Activated naive CD4-positive, alpha-beta T cell treated with anti-CD3 and anti-CD28 coated beads, Interleukin-2, amount 50 U/mL, for 16 hours (primary cell): ENCODE measurements at regions not wholly inside any gene's neighbourhood (a gene's known extent, or its start where the extent isn't known, plus 50 kb on each side); places are given as distances from the start of the nearest gene placed in this dataset.
A peak's percentile ranks its signal among the peaks of the same experiment; 100 is the strongest.
"Not testable (repeated sequence)": the region's sequence is repeated elsewhere in the genome, so short reads cannot be mapped to it uniquely, and the experiment has no call there.

Source experiments
- DNase-seq: peaks from one replicate; pipeline ENCODE4 v3.0.0-alpha.2; 2020

- DNase-seq: no peak
Observed at GRCh38 chr6:37078814-37079213, 73.4 kb downstream of the FGD2 start.

- DNase-seq: no peak
Observed at GRCh38 chr6:37081042-37081607, 75.7 kb downstream of the FGD2 start.

GRCh38 chr6:37082390-37083130 is 77.1 kb downstream of the FGD2 start:
- no peak for DNase-seq

GRCh38 chr6:37083243-37084138 is 78.0 kb downstream of the FGD2 start:
- no peak for DNase-seq

- DNase-seq: not testable (repeated sequence)
Observed at GRCh38 chr6:37084665-37085064, 79.2 kb downstream of the FGD2 start.

- no peak for DNase-seq
Observed at GRCh38 chr6:37085198-37085597, 79.7 kb downstream of the FGD2 start.

- DNase-seq: no peak
Observed at GRCh38 chr6:37088897-37089296, 81.1 kb upstream of the PIM1 start.

- no peak for DNase-seq
Observed at GRCh38 chr6:37089783-37090182, 80.2 kb upstream of the PIM1 start.

GRCh38 chr6:37091104-37091503 is 78.8 kb upstream of the PIM1 start:
- not testable (repeated sequence) for DNase-seq

GRCh38 chr6:37091586-37091985 is 78.4 kb upstream of the PIM1 start:
- DNase-seq: not testable (repeated sequence)

- DNase-seq: no peak
Observed at GRCh38 chr6:37092923-37093727, 76.8 kb upstream of the PIM1 start.

GRCh38 chr6:37093728-37094069 is 76.3 kb upstream of the PIM1 start:
- DNase-seq: no peak

- DNase-seq: no peak
Observed at GRCh38 chr6:37095997-37096396, 74.0 kb upstream of the PIM1 start.

GRCh38 chr6:37097335-37097734 is 72.6 kb upstream of the PIM1 start:
- DNase-seq: no peak

GRCh38 chr6:37099442-37099841 is 70.5 kb upstream of the PIM1 start:
- no peak for DNase-seq

GRCh38 chr6:37100745-37101144 is 69.2 kb upstream of the PIM1 start:
- no peak for DNase-seq

- DNase-seq: no peak
Observed at GRCh38 chr6:37101991-37102298, 68.0 kb upstream of the PIM1 start.

GRCh38 chr6:37102299-37103168 is 67.4 kb upstream of the PIM1 start:
- peak; percentile 61 for DNase-seq

- DNase-seq: peak; percentile 11
Observed at GRCh38 chr6:37103169-37104039, 66.5 kb upstream of the PIM1 start.

- DNase-seq: no peak
Observed at GRCh38 chr6:37104824-37105147, 65.2 kb upstream of the PIM1 start.
